Natural killer cell (primary cell): ENCODE measurements at regions not wholly inside any gene's neighbourhood (a gene's known extent, or its start where the extent isn't known, plus 50 kb on each side); places are given as distances from the start of the nearest gene placed in this dataset.

Source experiments
- ATAC-seq, 3 donors: fragments of 150-1000 bp in 2 of 3; fragments of 200-7000 bp in 1 of 3; cut with Tn5 transposase; 1 replicate in 1 of 3; 2 replicates in 2 of 3; pipeline ENCODE4 v1.10.0; 2021; ENCODE audit warnings: mild to moderate bottlenecking in 2 of 3, moderate library complexity in 2 of 3
- DNase-seq, 2 donors: peaks; one replicate each; pipeline versions ENCODE4 v3.0.0 to v3.0.0-alpha.2; 2013 to 2021; ENCODE audit warnings: mixed read lengths in 1 of 2
- H3K27ac ChIP-seq: one replicate; pipeline ENCODE4 v1.5.1; 2013; ENCODE audit warnings: mild to moderate bottlenecking, low read length
- H3K27me3 ChIP-seq: one replicate; pipeline ENCODE4 v1.6.1; 2013; ENCODE audit warnings: low read length; ENCODE audit not compliant: control insufficient read depth, insufficient read depth
- H3K36me3 ChIP-seq: one replicate; pipeline ENCODE4 v1.6.1; 2013; ENCODE audit warnings: low read length; ENCODE audit not compliant: control insufficient read depth, insufficient read depth
- H3K4me1 ChIP-seq: one replicate; pipeline ENCODE4 v1.6.1; 2013; ENCODE audit warnings: low read length; ENCODE audit not compliant: control insufficient read depth, insufficient read depth
- H3K4me3 ChIP-seq: one replicate; pipeline ENCODE4 v1.5.1; 2013; ENCODE audit warnings: low read length
- H3K9me3 ChIP-seq: one replicate; pipeline ENCODE4 v1.6.1; 2013; ENCODE audit warnings: low read length; ENCODE audit not compliant: control insufficient read depth, insufficient read depth
- H3K27ac Mint-ChIP-seq, 2 donors: one replicate each; pipeline ENCODE4 v1.8.0; 2022; ENCODE audit warnings: mild to moderate bottlenecking in 2 of 2, mixed read lengths in 2 of 2, moderate library complexity in 1 of 2
- H3K27me3 Mint-ChIP-seq, 2 donors: one replicate each; pipeline ENCODE4 v1.8.0; 2022; ENCODE audit warnings: low read depth in 2 of 2, mixed read lengths in 2 of 2
- H3K36me3 Mint-ChIP-seq: one replicate; pipeline ENCODE4 v1.8.0; 2022; ENCODE audit warnings: mixed read lengths
- H3K4me1 Mint-ChIP-seq, 2 donors: one replicate each; pipeline ENCODE4 v1.8.0; 2022; ENCODE audit warnings: mixed read lengths in 2 of 2
- H3K4me3 Mint-ChIP-seq: one replicate; pipeline ENCODE4 v1.8.0; 2022; ENCODE audit warnings: mild to moderate bottlenecking, moderate library complexity, mixed read lengths
- H3K9me3 Mint-ChIP-seq, 2 donors: one replicate each; pipeline ENCODE4 v1.8.0; 2022; ENCODE audit warnings: mixed read lengths in 2 of 2
- CTCF ChIP-seq: fragments of 200-600 bp; IDR thresholded peaks from one replicate; pipeline ENCODE4 v1.8.0; 2022; ENCODE audit warnings: antibody characterized with exemption
- WGBS: methylation state at CpG from one replicate; pipeline ENCODE4 v1.1.7; 2013; ENCODE audit warnings: missing lambda C conversion rate; ENCODE audit not compliant: insufficient coverage; 5-methylcytosine and 5-hydroxymethylcytosine counted together
- intact Hi-C: fragments of 100-400 bp; cut with micrococcal nuclease; formaldehyde crosslinking; loops from one replicate; pipeline ENCODE4 v1.14.2; 2022

GRCh38 chr10:6737080-6737641 is 157.1 kb upstream of the PRKCQ start:
- TF ChIP-seq CTCF = no peak
- no peak for ATAC-seq

GRCh38 chr10:6734286-6734685 is 154.2 kb upstream of the PRKCQ start:
- WGBS = 75% methylated on average over 11 of the region's 11 CpGs

More at GRCh38 chr10:6737080-6737641, 157.1 kb upstream of the PRKCQ start:
- Mint-ChIP-seq H3K9me3 (no peaks in the 10 kb centered on the region), H3K4me1 (no peaks in the 10 kb centered on the region), H3K27ac (no peak overlapping the region), H3K27me3 (peaks cover 31 to 59% of the 10 kb centered on the region in 2 donors), H3K4me3 (no peak overlapping the region), H3K36me3 (no peaks in the 10 kb centered on the region)
- no peak overlapping the region for H3K4me3 ChIP-seq
- H3K4me1 ChIP-seq = no peaks in the 10 kb centered on the region
- intact Hi-C loops = no loop called here
- no peak overlapping the region for H3K27ac ChIP-seq
- no peaks in the 10 kb centered on the region for H3K36me3 ChIP-seq
- WGBS = 70% methylated on average over 5 of the region's 9 CpGs
- no peaks in the 10 kb centered on the region for H3K9me3 ChIP-seq
- H3K27me3 ChIP-seq = no peaks in the 10 kb centered on the region
- no peak for DNase-seq

GRCh38 chr10:6729861-6730344 is 149.8 kb upstream of the PRKCQ start:
- WGBS = 27% methylated on average over 5 of the region's 7 CpGs
- Histone ChIP-seq H3K27me3 (peaks cover 10% of the 10 kb centered on the region), H3K4me3 (no peak overlapping the region), H3K27ac (no peak overlapping the region), H3K36me3 (no peaks in the 10 kb centered on the region), H3K9me3 (no peaks in the 10 kb centered on the region), H3K4me1 (no peaks in the 10 kb centered on the region)
- Mint-ChIP-seq H3K4me3 (no peak overlapping the region), H3K36me3 (no peaks in the 10 kb centered on the region), H3K4me1 (no peaks in the 10 kb centered on the region), H3K9me3 (no peaks in the 10 kb centered on the region), H3K27me3 (peaks cover 60 to 76% of the 10 kb centered on the region in 2 donors), H3K27ac (no peak overlapping the region)
- no peak for TF ChIP-seq CTCF
- ATAC-seq (no peak), DNase-seq (no peak)
- intact Hi-C loops = no loop called here

More at GRCh38 chr10:6734286-6734685, 154.2 kb upstream of the PRKCQ start:
- Histone ChIP-seq H3K27ac (no peak overlapping the region), H3K9me3 (no peaks in the 10 kb centered on the region), H3K27me3 (peaks cover 8% of the 10 kb centered on the region), H3K4me1 (no peaks in the 10 kb centered on the region), H3K4me3 (no peak overlapping the region), H3K36me3 (no peaks in the 10 kb centered on the region)
- peaks cover 49 to 76% of the 10 kb centered on the region in 2 donors for H3K27me3 Mint-ChIP-seq
- TF ChIP-seq CTCF = no peak
- no peaks in the 10 kb centered on the region for H3K4me1 Mint-ChIP-seq
- DNase-seq (no peak), ATAC-seq (no peak)
- intact Hi-C loops = no loop called here
- no peak overlapping the region for H3K27ac Mint-ChIP-seq
- H3K4me3 Mint-ChIP-seq = no peak overlapping the region
- H3K9me3 Mint-ChIP-seq = no peaks in the 10 kb centered on the region
- no peaks in the 10 kb centered on the region for H3K36me3 Mint-ChIP-seq
